HG03520 (cell line): ENCODE measurements at regions not wholly inside any gene's neighbourhood (a gene's known extent, or its start where the extent isn't known, plus 50 kb on each side); places are given as distances from the start of the nearest gene placed in this dataset.

Source experiments
- ATAC-seq: cut with Tn5 transposase; IDR thresholded peaks from one replicate; pipeline ENCODE4 v1.9.1; 2021; ENCODE audit warnings: mild to moderate bottlenecking, moderate library complexity; ENCODE audit not compliant: unreplicated experiment

DNA sequence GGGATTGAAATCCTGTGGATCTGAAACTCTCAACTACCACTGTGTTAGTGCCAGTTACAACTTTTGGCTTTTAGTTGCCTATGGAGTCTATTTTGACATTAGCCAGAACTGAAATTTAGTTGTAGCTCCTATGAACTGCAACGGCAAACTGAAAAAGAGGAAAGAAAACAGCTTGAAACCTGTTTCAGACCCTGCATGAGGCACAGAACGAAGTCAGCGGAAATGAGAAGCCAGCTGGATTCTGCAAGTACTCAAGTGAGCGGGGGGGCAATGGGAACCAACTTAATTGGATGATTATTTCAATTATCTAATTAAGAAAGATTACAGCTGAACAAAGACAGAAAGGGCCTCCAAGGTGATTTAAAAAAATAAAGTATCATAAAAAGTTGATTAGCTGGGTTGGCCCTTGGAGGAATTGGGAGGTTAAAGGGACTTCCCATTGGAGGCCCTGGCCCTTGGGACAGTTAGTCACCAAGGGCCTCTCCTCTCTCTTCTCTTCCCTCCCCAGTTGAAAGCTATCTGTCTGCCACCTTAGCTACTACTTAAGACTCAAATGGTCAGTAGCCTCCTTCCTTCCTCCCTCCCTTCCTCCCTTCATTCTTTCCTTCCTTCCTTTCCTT lies 352.1 kb downstream of the SHQ1 start:
- ATAC-seq, result no peak

DNA sequence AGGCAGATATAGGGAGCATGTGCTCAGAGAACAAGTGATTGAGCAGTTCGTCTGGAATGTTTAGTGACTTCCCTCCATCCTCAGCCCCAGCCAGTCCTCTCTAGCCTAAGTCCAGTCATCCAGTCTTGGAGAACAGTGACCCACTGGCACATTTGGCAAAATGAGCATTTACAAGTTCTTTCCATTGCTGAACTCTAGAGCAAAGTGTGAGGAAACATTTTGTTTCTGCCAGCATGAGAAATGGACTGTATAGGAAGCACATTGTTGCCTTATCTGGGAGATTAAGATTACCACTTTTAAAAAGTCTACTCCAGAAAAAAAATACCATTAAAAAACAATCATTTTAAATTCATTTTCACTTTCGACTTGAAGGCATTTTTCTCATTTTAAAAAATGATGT lies 353.6 kb downstream of the SHQ1 start:
- ATAC-seq, result no peak

DNA sequence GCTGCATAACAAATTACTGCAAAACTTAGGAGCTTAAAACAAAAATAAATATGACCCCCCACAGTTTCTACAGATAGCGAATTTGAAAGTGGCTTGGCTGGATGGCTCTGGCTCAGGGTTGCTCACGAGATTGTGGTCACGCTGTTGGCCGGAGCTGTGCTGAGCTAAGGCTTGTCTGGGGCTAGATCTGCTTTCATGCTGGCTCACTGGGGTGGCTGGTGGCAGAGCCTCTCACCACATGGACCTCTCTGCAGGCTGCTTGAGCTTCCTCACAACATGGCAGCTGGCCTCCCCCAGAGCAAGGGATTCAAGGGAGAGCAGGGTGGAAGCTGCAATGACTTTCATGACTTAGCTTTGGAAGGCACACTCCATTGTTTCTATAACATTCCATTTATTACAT lies 354.1 kb downstream of the SHQ1 start:
- ATAC-seq, result no peak

DNA sequence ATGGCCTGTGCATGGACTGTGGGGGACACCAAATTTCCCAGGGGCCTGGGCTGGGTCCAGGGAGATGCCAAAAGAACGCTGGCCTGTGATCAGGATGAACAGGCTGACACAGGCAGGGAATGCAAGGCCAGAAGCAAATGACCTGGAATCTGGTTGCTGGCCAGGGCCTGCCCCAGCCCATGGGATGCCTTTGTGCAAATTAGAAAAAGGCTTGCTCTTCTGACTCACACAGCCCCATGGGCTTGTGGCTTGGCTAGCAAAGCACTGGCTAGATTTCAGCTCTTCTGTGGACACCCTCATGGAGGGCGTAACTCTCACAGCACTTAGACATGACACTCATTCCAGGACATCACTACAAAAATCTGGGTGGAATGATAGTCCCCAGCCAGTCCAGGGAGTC lies 356.0 kb downstream of the SHQ1 start:
- ATAC-seq, result no peak

DNA sequence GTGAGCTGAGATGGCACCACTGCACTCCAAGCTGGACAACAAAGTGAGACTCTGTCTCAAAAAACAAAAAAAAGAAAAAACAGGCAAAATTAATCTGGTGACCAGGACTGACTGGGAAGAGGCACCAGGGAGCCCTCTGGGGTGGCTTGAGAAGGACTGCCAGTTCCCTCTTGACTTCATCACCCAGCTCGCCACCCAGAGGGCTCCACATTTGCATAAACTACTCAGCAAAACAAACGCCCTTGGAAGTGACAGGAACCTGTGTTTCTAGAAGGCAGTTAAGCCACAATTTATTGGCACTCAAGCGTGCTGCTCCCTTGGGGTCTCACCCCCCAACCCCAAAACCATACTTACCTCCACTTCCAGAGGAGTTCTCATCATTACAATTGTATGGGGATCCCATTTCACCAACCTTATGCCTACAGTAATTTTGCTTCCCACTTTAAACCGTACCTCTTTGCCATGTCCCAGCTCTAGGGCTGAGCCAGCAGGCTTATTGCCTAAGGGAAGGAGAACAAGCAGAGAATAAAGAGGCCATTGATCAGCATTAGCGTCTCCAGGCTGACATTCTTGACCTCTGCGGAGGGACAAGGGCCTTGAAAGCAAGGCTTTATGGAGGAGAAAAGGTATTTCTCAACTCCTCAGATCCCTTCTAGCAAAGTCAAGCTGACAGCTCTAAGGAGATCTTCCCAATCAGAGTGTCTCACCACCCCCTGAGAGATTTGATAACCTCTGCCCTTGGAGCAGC lies 357.4 kb downstream of the SHQ1 start:
- ATAC-seq, result no peak

DNA sequence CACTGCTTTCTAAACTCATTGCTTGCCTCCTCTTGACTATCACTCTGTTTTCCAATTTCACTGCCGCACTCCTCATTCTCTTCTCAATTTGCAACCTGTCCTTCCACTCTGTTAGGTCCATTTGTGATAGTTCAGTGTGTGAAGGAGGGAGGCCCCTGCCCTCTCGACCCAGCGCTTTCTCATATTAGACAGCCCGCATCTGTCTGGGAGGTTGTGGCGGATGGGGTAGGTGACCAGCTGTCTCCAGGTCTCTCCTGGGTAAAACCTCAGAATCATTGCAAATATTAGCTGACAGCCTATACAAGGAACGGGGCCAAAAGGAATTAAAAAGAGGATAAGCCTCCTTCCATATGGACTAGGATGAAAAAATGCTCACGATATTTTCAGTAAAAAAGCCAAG lies 358.3 kb downstream of the SHQ1 start:
- no peak for ATAC-seq

DNA sequence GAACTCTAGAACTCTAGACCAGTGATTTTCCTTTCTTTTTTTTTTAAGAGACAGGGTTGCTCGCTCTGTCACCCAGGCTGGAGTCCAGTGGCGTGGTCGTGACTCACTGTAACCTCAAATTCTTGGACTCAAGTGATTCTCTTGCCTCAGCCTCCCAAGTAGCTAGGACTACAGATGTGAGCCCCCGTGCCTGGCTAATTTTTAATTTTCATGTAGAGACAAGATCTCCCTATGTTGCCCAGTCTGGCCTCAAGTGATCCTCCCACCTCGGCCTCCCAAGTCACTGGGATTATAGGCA lies 359.6 kb downstream of the SHQ1 start:
- no peak for ATAC-seq

DNA sequence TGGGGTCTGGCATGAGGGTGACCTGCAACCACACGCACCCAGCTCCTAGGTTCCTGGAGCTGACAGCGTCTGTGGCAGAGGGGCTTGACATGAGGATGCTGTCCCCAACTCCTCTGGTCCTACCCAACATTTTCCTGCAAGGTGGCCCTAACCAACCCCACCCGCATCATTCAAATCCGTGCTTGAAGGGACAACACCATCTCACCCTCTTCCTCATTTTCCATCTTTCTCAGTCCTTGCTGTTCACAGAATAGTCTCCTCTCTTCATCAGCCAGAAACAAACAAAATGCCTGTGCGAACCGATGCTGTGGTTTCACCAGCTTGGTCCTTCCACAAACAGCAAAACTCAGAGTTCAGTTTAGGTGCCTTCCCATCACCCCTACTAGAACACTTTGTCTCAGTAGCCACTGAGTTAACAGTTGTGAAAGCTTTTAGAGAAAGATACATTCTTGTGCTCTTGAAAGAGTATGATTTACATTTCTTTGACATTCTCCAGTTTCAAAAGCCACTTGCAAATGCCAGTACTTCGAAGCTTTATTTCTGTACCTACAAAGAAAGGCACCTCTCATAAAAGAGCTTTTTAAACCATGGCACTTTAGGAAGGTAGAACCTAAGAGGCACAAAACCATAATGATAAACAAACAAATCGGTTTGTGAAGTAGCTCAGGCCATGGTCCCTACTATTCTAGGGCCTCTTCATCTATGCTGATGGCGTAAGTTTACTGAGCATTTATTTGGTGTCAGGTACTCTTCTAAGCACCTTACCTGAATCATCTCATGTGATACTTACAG lies 360.1 kb downstream of the SHQ1 start:
- no peak for ATAC-seq

DNA sequence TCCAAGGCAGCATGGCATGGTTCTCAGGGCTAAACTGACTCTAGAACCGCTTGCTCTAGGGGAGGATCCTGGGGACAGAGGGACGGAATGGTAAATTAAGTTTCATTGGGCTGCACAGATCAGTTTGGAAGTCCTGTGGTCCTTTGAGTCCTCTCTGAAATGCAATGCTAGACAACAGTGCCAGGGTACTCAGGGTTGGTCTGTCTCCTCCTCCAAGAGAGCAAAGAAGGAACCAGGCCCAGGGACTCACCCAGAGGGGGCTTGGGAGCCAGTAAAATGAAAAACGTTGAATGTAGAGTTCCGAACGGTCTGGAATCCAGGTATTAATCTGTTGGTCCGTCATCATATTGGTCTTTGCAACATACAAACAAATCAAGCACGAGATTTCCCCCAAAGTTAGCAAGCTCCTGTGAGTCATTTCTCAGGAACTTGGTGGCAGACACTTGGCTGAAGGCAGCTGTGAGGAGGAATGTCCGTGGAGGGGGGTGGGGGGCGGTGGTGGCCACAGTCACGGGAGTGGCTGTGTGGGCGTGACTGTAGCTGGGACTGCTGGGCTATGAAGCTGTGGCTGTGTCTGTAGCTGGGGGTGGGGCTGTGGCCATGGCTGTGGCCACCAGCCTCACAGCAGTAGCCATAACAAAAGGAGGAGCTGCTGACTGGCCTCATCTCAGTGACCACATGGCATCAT lies 361.0 kb downstream of the SHQ1 start:
- no peak for ATAC-seq

DNA sequence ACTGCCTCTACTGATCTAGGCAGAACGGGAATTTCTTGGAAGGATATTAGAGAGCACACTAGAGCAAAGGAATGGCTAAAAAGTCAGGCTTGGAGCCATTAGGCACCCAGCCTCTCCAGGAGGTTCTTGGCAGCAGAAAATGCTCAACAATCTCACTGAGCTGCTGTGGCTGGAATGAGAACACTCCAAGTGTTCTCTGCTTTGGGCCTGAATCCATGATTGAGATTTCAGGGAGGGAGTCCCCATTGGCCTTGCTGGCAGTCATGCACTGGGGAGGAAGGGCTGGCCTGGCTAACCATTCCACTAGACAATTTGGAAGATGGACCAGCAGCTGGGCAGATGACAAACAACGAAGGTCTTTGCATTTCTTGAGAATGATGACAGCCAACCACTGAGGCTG lies 362.6 kb downstream of the SHQ1 start:
- no peak for ATAC-seq

DNA sequence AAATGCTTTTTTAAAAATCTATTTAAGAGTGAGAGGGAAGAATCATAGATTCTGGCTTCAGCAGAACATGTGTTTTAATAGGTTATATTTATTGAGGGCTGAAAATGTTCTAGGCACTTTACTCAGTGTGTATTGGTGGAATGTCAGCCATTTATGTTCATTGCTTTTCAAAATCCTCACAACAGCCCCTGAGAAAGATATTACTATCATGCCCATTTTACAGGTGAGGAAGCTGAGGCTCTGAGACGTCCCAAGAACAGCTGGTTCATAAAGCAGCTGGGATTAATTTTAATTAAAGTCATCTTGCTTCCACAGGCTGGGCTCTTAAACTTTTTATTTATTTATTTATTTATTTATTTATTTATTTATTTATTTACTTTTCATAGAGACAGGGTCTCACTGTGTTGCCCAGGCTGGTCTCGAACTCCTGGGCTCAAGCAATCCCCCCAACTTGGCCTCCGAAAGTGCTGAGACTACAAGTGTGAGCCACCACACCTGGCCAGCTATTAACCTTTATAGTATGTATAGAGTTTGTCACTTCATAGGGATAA lies 364.6 kb downstream of the SHQ1 start:
- no peak for ATAC-seq

DNA sequence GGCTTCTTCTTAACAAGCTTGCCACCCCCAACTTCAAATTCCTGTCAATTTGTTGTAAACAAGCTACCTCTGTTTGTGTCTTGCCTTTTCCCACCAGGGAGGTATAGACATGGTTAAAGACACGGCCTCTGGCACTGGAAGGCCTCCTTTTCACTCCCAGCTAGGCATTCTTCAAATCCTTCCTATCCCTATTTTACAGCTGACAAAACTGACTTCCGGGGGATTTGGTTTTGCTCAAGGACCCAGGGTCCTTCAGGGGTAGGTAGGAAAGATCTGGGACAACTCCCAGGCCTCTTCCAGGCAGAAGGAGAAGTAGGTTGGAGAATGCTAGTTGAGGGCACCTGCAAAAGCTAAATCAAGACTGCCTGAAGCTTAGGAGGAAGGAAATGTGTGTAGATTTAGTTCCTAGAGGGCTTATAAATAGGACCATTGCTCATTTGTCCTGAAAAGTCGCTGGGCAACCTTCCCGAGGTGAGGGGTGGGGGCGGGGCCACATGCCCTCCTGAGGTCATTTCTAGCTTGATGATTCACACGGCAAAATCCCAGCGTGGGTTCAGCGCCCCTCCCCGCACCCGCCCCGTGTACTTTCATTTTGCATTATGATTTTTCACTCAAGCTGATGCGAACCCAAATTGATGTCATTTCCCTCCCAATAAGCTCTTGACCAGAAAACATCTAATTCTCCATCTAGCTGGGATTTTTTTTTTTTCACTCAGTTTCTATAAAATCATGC lies 365.5 kb downstream of the SHQ1 start:
- peak; percentile 38 for ATAC-seq

DNA sequence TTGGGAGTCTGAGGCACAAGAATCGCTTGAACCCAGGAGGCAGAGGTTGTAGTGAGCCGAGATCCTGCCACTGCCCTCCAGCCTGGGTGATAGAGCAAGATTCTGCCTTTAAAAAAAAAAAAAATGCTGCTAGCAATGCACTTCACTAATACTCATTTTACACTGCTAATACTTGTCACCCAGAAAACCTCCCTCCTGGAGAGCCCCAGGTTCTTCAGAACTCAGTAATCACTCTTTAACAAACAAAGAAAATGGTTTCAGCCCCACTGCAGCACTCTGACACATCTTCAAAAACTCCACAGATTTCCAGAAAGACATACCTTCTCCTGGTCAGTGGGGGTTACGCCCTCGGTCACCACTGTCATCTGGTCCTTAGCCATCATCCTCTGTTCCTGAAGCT lies 366.7 kb downstream of the SHQ1 start:
- no peak for ATAC-seq

DNA sequence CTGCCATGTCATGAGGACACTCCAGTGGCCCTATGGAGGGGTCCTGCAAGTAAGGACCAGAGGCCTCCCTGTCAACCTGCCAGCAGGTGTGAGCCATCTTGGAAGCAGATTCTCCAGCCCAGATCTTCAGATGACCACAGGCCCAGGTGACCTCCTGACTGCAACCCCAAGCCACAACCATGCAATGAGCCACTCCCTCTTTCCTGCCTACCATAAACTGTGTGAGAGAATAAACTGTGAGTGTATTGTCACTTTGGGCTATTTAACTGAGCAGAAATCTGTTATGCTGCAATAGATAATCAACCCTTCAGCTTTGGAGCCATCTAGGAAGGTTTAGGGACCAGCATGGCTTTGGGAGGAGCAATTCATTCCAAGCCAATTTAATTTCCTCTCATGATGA lies 367.9 kb downstream of the SHQ1 start:
- no peak for ATAC-seq

DNA sequence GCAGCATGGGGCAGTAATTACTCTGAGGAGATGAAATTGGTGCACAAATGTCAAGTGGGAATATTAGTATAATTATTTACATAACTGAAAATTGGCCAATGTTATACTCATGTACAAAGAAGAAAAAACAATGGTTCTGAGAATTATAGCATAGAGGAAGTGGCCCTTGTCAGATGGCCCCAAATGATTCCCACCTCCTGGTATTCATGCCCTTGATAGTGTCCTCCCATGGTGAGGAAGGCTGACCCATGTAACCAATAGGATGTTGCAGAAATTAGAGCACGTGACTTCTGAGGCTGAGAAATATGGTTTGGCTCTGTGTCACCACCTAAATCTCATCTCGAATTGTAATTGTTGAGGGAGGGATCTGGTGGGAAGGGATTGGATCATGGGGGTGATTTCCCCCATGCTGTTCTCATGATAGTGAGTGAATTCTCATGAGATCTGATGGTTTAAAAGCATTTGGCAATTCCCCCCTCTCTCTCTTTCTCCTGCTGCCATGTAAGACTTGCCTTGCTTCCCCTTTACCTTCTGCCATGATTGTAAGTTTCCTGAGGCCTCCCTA lies 368.5 kb downstream of the SHQ1 start:
- ATAC-seq, result no peak

DNA sequence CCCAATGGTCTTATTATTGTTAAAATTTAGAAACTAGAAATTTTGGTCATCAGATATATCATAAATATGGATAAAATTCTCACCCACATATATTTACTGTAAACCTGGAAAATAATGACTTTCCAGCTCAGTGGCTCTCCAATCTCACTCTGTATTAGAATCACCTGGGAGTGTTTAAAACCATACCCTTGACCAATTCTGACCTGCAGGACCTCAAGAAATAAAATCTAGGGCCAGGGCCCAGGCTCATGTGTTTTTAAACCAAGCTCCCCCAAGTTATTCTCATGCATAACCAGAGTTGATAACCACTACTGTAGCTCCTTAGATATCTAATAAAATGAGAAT lies 372.1 kb downstream of the SHQ1 start:
- ATAC-seq, result no peak

DNA sequence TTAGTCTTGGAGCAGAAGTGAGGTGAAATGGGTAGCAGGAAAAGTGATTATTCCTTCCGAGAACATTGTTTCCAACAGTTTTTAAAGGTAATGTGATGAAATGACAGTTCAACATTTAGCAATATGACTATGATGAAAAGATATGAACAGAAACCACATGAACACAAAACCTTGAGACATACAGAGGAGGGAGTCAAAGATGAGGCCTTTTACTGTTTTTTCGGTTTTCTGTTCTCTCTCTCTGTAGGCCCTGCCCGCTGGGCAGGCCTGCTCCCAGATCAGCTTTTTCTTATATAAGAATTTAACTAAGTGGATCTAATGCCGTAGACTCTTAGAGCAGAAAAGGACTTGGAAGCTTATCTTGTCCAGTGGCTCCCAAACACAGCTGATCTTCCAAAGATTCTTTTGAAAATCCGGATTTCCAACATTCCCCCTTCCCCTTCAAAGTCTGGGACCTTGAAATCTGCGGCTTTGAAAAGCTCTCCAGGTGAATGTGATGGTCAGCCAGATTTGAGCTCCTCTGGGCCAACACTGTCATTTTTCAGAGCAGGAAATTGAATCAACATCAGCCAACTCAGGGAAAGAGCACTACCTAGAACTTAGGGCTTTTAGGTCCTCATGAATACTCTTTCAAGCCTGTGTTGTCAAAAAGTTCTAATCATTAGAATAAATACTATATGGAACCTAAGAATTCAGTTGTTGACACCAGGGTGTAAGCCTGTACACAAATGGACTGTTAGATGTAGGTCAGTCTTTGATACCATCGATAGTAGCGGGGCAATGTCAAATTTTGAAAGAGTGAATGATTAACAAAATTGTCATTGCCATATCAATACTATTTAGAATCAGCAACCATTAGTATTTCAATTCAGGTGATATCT lies 372.7 kb downstream of the SHQ1 start:
- ATAC-seq, result no peak

DNA sequence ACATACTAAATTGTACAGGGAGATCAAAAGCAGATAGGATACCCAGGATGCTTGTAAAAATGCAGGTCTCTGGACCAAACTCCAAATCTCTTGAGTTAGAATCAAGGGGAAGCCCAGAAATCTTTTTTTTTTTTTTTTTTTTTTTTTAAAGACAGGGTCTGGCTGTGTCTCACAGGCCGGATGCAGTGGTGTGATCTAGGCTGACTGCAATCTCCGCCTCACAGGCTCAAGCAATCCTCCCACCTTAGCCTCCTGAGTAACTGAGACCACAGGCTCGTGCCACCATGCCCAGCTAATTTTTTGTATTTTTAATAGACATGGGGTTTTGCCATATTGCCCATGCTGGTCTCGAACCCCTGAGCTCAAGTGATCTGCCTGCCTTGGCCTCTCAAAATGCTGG lies 373.5 kb downstream of the SHQ1 start:
- ATAC-seq, result no peak

DNA sequence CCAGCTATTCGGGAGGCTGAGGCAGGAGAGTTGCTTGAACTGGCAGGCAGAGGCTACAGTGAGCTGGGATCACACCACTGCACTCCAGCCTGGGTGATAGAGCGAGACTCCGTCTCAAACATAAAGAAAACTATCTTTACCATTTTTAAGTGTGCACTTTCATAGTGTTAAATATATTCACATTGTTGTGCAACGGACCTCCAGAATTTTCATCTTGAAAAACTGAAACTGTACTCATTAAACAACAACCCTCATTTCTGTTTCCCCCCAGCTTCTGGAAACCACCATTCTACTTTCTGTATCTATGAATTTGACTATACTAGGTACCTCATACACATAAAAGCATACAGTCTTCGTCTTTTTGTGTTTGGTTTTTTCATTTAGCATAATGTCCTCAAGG lies 375.1 kb downstream of the SHQ1 start:
- peak; percentile 90 for ATAC-seq
